Lower lobe of right lung (tissue), 2 donors: ENCODE measurements at regions not wholly inside any gene's neighbourhood (a gene's known extent, or its start where the extent isn't known, plus 50 kb on each side); places are given as distances from the start of the nearest gene placed in this dataset.
"Not testable (repeated sequence)": the region's sequence is repeated elsewhere in the genome, so short reads cannot be mapped to it uniquely, and the experiment has no call there.

ENCODE experiments used
- ATAC-seq, 2 donors: fragments of 200-7000 bp; cut with Tn5 transposase; one replicate each; pipeline ENCODE4 v1.9.1; 2020 to 2022; ENCODE audit warnings: mild to moderate bottlenecking in 2 of 2, moderate library complexity in 2 of 2
- DNase-seq: peaks from one replicate; pipeline ENCODE4 v3.0.0-alpha.2; 2020
- H3K27ac ChIP-seq: fragments of 200-600 bp; one replicate; pipeline ENCODE4 v1.8.0; 2022
- H3K27me3 ChIP-seq: fragments of 200-600 bp; one replicate; pipeline ENCODE4 v1.8.0; 2022; ENCODE audit warnings: low read depth
- H3K36me3 ChIP-seq: fragments of 200-600 bp; one replicate; pipeline ENCODE4 v1.8.0; 2022; ENCODE audit warnings: mild to moderate bottlenecking
- H3K4me1 ChIP-seq: fragments of 200-600 bp; one replicate; pipeline ENCODE4 v1.8.0; 2022
- H3K4me3 ChIP-seq: fragments of 200-600 bp; one replicate; pipeline ENCODE4 v1.8.0; 2022; ENCODE audit warnings: mild to moderate bottlenecking
- H3K9me3 ChIP-seq: fragments of 200-600 bp; one replicate; pipeline ENCODE4 v1.8.0; 2022
- intact Hi-C: fragments of 100-400 bp; cut with DNase I; formaldehyde crosslinking; loops from one replicate; pipeline ENCODE4 v1.11.0; 2022
- TF ChIP-seq, protein P1 (sequence below): fragments of 200-600 bp; IDR thresholded peaks from one replicate; pipeline ENCODE4 v1.8.0; 2022; ENCODE audit warnings: antibody characterized with exemption, mild to moderate bottlenecking
- donor health status: DM: no; HTN: yes; CAD: no; lungs with severe emphysema.

DNA sequence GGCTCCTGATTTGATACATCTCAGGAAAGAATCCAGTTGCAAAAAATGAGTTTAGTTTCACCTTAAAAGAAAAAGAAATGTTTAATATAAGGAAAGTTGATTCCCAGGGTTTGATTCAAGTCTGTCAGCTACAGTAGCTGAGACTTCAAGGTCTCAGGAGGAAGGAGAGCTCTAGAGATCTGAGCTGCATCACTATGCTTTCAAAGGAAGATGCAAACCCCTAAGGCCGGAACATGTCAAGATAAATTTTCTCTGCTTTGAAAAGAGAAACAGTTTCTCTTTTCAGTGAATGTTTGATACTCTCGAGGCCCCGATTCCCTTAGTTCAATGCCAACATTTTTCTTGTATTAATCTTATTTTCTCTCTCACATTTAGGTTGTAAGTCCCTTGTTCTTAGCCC is 128.6 kb downstream of the RGPD3 start:
- no peaks in the 10 kb centered on the region for H3K4me1 ChIP-seq
- no peaks in the 10 kb centered on the region for H3K27me3 ChIP-seq
- ATAC-seq (no peak), DNase-seq (no peak)
- H3K36me3 ChIP-seq, result no peaks in the 10 kb centered on the region
- intact Hi-C loops, result no loop called here
- TF ChIP-seq, protein P1, sequence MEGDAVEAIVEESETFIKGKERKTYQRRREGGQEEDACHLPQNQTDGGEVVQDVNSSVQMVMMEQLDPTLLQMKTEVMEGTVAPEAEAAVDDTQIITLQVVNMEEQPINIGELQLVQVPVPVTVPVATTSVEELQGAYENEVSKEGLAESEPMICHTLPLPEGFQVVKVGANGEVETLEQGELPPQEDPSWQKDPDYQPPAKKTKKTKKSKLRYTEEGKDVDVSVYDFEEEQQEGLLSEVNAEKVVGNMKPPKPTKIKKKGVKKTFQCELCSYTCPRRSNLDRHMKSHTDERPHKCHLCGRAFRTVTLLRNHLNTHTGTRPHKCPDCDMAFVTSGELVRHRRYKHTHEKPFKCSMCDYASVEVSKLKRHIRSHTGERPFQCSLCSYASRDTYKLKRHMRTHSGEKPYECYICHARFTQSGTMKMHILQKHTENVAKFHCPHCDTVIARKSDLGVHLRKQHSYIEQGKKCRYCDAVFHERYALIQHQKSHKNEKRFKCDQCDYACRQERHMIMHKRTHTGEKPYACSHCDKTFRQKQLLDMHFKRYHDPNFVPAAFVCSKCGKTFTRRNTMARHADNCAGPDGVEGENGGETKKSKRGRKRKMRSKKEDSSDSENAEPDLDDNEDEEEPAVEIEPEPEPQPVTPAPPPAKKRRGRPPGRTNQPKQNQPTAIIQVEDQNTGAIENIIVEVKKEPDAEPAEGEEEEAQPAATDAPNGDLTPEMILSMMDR, result no peak
- H3K9me3 ChIP-seq, result no peaks in the 10 kb centered on the region
- no peak overlapping the region for H3K4me3 ChIP-seq
- no peak overlapping the region for H3K27ac ChIP-seq

DNA sequence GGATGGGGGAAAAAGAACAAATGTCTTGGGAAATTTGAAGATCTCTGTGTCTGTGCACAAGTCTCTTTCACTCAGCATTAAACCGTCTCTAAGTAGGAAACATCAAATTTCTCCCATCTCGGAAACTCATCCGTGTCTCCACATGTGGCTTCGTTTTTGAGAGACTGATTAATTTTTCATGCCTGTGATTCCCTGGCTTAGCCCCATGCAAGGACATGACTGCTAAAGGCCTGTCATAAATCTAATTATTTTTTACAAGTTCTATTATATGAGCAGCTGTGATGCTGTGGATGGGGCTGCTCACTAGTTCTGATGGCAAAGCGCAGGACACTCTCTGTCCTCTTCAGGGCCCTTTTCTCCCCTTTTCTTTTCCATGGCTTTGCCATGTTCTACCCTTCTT is 129.1 kb downstream of the RGPD3 start:
- Histone ChIP-seq H3K9me3 (no peaks in the 10 kb centered on the region), H3K27ac (no peak overlapping the region), H3K27me3 (no peaks in the 10 kb centered on the region), H3K4me1 (no peaks in the 10 kb centered on the region), H3K36me3 (no peaks in the 10 kb centered on the region), H3K4me3 (no peak overlapping the region)
- intact Hi-C loops, result no loop called here
- ATAC-seq (no peak), DNase-seq (no peak)
- TF ChIP-seq, protein P1, result no peak

DNA sequence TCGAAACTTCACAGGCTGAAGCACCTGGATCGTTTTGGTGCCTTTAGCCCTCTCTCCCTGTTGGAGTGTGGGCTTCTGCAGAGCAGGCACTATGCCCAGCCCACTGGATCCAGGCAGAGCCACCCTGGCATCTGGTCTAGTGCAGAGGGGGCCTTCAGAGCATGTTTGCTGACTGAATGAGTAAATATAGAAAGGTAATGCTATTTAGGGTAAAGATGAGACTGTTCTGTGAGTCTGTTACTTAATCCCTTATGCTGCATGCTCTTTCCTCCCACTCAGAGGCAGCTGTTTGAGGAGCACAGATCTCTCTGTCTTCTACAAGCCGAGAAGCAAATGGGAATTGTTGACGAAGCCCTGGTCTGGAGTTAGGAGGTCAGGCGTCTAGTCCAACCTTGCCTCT is 130.2 kb downstream of the RGPD3 start:
- ATAC-seq (no peak), DNase-seq (no peak)
- Histone ChIP-seq H3K4me3 (no peak overlapping the region), H3K4me1 (no peaks in the 10 kb centered on the region), H3K27ac (no peak overlapping the region), H3K27me3 (no peaks in the 10 kb centered on the region), H3K9me3 (no peaks in the 10 kb centered on the region), H3K36me3 (no peaks in the 10 kb centered on the region)
- TF ChIP-seq, protein P1, result no peak
- intact Hi-C loops, result no loop called here

DNA sequence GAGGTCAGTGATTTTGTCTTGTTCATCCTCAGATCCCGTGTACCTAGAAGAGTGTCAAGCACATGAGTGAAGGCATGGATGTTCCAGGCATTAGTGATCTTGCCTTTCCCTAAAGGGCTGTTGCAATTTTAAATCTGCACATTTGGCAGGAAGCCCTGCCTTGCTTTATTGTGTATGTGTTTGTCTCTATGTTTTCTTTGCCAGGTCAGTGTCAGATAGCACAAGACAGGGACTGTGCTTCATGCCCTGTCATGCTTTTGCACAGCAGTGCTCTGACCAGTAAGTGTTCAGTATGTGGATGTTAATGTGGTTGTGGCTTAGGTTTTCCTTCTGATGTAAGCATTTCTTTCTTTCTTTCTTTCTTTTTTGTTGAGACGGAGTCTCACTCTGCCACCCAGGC is 131.5 kb downstream of the RGPD3 start:
- no peaks in the 10 kb centered on the region for H3K4me1 ChIP-seq
- ATAC-seq, result no peak
- no peak overlapping the region for H3K4me3 ChIP-seq
- TF ChIP-seq, protein P1, result no peak
- no peaks in the 10 kb centered on the region for H3K27me3 ChIP-seq
- intact Hi-C loops, result no loop called here
- no peaks in the 10 kb centered on the region for H3K36me3 ChIP-seq
- DNase-seq, result no peak
- H3K9me3 ChIP-seq, result no peaks in the 10 kb centered on the region
- H3K27ac ChIP-seq, result no peak overlapping the region

DNA sequence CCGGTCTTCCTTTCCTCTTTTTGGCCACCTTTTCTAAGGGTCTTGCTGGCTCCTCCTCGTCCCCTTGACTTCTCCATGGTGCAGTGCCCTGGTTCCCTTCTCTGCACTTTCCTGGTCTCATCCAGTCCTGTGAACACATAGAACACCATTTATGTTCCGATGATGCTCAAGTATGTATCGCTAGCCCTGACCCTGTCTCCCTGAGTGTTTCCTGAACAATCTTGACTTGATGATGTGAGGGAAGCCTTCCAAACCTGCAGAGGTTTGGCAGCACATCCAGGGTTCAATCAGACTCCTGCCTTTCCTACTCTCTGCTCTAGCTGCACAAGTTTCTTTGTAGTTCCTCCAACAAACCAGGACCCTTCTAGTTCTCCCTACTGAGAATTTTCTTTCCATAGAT is 132.1 kb downstream of the RGPD3 start:
- H3K9me3 ChIP-seq, result no peaks in the 10 kb centered on the region
- H3K36me3 ChIP-seq, result no peaks in the 10 kb centered on the region
- no peaks in the 10 kb centered on the region for H3K27me3 ChIP-seq
- no peaks in the 10 kb centered on the region for H3K4me1 ChIP-seq
- intact Hi-C loops, result no loop called here
- no peak overlapping the region for H3K4me3 ChIP-seq
- no peak overlapping the region for H3K27ac ChIP-seq
- TF ChIP-seq, protein P1, result no peak
- ATAC-seq (no peak), DNase-seq (no peak)

DNA sequence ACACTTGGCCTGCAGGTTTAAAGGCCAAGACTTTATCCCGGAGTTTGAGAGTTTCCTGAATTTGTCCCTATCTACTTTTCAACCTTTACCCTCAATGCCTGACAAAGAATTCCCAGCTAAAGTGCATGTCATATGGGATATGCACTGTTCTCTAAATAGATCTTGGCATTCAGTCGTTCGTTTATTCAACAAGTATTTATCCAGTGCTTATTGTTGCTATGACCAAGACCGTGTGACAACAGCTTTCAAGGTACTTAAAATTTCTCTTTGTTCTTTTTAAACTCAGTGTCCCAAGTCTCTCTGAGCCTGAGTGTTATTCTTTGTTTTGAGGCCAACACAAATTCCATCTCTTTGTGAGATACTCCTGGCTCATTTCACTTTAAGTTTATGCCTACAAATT is 133.4 kb downstream of the RGPD3 start:
- Histone ChIP-seq H3K4me3 (no peak overlapping the region), H3K27ac (no peak overlapping the region), H3K36me3 (no peaks in the 10 kb centered on the region), H3K4me1 (no peaks in the 10 kb centered on the region), H3K27me3 (no peaks in the 10 kb centered on the region), H3K9me3 (no peaks in the 10 kb centered on the region)
- TF ChIP-seq, protein P1, result no peak
- DNase-seq (no peak), ATAC-seq (peak in 1 of 2 donors; percentile 48)
- intact Hi-C loops, result no loop called here

DNA sequence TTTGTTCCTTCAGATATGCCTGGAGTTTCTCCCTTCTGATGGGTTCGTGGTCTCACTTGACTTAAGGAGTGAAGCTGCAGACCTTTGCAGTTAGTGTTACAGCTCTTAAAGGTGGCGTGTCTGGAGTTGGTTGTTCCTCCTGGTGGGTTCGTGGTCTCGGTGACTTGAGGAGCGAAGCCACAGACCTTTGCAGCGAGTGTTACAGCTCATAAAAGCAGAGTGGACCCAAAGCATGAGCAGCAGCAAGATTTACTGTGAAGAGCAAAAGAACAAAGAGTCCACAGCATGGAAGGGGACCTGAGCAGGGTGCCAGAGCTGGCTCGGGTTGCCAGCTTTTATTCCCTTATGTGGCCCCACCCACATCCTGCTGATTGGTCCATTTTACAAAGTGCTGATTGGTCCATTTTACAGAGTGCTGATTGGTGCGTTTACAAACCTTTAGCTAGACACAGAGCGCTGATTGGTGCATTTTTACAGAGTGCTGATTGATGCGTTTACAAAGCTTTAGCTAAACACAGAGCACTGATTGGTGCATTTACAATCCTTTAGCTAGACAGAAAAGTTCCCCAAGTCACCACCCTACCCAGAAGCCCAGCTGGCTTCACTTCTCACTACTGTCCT is 134.8 kb downstream of the RGPD3 start:
- H3K27me3 ChIP-seq, intact Hi-C loops: not testable (repeated sequence)

More for the DNA sequence above, 134.8 kb downstream of the RGPD3 start:
- not testable (repeated sequence) for H3K4me3 ChIP-seq, H3K27ac ChIP-seq, DNase-seq, H3K9me3 ChIP-seq, H3K4me1 ChIP-seq, ATAC-seq, H3K36me3 ChIP-seq
